NCI-H446 treated with DMSO at 0.1 percent for 48 hours (cell line): ENCODE measurements at regions not wholly inside any gene's neighbourhood (a gene's known extent, or its start where the extent isn't known, plus 50 kb on each side); places are given as distances from the start of the nearest gene placed in this dataset.

Experiments used
- DNase-seq: peaks from one replicate; lab custom pipeline; 2025; lab: John Stamatoyannopoulos, UW

DNA sequence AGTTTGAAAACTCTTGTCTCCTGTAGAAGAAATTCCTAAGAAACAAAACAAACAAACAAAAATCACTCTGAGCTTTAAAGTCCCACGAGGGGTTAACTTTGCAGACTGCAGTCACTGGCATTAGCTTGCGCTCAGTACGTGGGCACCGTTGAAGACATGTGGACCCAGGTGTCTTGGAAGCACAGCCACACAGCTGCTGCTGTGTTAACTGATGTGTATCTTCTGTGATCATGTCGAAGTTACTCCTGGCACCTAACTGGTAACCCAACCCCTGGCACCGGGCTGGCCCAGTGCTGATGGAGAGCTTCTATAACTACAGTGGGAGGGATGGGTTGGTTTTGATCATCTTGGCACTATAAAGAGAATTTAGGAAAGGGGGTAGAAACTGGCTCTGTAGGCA is 51.6 kb upstream of the FHL2 start:
- DNase-seq = no peak

DNA sequence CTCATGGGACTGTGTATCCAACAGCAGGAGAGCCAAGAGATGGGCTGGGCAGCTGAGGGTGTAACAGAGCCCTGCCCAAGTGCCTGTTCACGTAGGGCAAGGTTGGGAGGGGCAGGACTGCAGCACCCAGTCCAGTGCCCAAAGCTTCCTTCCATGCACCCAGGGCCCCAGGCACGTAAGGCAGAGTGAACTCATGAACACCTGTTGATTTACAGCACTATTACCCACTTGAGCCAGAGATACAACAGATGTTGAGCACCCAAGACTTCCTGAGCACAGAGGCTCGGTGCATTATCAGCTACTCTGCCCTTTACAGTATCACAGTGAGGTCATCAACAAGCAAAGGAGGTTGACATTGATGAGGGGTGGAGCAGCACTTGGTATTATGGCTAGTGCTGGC is 50.2 kb upstream of the FHL2 start:
- no peak for DNase-seq
